NCI-H446 treated with DMSO at 0.1 percent for 48 hours (cell line): ENCODE measurements at regions not wholly inside any gene's neighbourhood (a gene's known extent, or its start where the extent isn't known, plus 50 kb on each side); places are given as distances from the start of the nearest gene placed in this dataset.

Experiments
- DNase-seq: peaks from one replicate; lab custom pipeline; 2025; lab: John Stamatoyannopoulos, UW

DNA sequence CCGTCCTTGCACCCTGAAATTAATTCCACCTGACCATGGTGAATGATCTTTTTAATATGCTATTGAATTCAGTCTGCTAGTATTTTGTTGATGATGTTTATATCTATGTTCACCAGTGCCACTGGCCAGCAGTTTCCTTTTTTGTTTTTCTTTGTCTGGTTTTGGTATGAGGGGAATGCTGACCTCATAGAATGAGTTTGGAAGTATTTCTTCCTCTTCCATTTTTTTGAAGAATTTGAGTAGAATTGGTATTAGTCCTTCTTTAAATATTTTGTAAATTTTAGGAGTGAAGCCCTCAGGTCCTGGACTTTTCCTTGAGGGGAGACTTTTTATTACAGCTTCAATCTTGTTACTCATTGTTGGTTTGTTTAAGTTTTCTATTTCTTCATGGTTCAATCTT, 231.6 kb downstream of the MRPL39 start:
- DNase-seq: no peak

DNA sequence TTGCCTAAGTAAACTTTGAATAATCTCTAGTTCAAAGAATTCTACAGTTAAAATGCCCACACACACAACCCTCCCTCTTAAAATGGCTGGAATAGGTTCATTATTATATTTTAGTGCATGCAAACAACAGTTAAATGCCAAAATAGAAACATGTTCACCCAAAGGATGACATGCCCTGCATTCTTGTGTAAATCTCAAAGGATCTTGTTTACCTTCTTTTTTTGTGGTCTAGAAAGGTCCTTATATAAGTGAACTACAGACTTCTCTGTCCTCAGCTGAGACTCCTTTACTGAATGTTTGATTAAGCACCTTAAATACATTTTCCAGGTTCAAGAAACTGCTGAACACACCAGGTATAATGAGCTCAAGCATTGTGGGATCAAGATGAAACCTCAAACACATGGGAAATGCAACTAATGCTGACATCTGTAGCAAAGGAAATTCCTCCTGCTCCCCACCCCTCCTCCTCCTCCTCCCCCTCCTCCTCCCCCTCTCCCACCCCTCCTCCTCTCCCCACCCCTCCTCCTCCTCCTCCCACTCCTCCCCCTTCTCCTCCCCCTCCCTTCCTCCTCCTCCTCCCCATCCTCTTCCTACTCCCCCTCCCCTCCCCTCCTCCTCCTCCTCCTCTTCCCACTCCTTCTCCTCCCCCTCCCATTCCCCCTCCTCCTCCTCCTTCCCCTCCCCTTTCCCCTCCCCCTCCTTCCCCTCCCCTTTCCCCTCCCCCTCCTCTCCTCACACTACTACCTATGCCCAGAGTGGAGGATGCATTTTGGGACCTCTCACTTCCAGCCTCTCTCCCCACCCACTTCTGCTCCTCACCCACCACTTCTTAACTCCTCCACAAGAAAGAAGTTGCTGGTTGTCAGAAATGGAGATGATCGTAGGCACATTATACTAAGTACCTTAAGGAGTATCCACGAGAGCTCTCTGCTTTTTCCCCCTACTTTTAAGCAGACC, 233.9 kb downstream of the MRPL39 start:
- DNase-seq: no peak

DNA sequence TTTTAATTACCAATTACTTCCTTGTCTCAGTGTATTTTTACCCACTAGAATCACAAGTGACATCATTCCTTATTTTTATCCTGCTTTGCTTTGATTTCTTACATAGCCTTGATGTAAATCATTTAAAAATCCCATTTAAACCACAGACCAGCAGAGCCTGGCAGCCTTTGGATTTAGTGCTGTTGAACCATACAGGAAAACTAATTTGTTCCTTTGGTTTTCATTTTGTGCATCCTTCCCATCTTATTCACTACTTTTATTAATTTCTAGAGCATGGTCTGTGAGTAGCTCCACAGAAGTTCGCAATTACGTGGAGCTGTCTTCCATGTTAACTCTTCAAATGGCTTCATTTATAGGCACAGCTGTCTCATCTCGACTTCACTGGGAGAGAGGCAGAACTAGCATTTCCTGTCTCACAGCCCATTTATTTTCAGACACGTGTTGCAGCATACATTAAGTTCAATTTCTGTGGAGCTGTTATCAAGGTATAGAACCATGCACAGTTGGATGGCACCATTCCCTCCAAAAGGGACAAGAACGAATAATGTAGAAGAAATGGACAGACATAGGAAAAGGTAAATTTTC, 235.3 kb downstream of the MRPL39 start:
- DNase-seq: no peak

DNA sequence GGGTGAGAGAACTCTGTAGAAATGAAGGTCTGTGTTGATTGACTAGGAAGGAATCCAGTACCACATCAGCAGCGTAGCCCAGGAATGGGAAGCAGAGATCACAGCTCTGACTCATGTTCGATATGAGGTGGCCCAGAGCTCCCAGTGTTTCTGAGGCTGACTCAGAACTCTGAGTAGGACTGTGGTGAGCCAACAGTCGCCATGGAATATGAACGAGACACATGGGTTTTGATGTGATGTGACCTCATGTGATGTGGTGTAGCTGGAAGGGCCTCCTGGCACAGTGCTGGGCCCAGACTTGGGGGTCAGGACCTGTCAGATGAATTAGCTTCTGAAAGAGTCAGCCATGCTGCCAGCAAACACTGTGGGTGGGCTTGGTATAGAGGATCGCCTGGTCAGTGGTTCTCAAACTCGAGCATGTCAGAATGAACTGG, 237.0 kb downstream of the MRPL39 start:
- DNase-seq: no peak

DNA sequence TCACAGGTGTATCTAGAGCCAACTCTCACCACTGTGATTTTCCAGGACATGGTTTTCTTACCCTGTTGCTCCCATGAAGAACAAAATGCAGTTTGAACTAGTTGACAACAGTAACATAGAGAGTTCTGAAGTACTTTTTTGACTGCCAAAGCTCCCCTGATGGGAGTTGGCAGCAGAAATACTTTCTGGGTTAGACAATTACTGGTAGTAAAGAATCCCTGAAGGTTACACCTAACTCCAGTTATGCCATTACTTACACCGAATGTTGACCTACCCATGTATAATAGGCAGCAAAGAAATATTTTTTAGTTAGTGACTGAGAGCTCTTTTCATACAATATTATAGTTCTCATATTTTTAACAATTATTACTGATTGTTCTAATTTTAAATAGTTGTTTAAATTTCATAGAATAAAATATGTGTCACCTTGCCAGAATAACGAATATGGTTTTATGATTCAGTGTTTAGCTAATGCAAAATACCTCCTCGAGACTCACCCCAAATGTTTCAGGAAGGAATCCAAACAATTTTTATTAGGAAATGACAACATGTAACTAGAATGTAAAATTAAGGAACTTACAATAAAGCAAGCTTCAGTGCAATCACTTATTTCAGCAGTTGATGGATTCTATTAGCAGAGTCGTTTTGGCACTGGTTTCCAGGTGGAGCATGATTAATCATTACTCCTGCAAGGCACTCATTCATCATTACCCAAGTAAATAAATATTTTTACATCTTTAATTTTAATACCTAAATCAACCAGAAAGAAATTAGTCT, 237.6 kb downstream of the MRPL39 start:
- peak; percentile 16 for DNase-seq

DNA sequence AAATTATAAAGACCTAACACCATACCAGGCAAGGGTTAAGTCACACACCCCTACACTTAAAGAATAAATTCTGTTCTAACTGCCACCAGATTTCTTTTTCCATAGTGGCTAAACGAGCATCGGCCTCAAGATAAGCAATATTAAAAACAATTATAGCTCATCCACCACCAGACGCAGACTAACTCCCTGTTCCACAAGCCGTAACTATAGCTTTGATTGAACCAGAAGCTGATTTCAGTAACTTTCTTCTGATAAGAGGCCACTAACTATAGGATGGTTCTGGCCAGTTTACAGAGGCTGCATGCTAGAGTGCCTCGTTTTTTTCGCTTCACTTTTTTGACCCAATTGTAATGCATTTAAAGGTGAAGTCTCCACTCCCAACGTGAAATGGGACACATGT, 238.8 kb downstream of the MRPL39 start:
- no peak for DNase-seq

DNA sequence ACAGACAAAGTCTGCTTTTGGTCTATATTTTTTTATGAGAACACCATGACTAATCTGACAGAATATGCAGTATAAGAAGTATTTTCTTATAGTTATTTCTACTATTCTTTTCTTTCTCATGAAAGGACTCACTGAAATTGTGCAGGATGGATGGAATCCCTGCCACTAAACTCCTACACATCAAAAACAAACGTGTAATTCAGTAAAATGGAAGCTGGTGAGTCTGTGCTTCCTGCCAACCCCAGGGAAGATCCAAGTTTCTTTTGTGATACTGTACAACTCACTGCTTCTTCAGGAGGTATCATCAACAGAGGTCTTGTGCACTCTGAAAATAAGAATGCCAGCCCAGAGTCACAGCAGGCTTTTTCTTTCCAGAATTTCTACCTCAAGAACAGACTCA, 241.2 kb downstream of the MRPL39 start:
- no peak for DNase-seq

DNA sequence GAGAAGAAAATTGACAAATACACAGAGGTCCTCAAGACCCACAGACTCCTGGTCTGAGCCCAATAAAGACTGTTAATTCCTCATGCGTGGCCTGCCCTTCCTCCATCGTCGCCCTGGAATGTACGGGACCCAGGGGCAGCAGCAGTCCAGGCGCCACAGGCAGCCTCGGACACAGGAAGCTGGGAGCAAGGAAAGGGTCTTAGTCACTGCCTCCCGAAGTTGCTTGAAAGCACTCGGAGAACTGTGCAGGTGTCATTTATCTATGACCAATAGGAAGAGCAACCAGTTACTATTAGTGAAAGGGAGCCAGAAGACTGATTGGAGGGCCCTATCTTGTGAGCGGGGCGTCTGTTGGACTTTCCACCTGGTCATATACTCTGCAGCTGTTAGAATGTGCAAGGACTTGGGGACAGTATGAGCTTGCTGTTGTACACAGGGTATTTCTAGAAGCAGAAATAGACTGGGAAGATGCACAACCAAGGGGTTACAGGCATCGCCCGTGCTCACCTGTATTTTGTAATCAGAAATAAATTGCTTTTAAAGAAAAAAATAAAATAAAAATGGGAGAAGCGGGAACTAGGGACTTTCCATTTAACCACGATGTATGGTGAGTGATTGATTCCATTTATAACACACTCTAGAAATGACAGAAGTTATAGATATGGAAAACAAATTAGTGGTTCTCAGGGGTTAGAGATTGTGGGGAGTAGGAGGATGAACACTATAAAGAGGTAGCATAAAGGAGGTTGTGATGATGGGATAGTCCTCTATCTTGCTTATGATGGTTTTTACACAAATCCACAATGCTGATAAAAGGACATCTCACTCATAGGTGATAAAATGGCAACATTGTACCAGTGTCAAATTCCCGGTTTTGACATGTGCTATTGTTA, 244.7 kb downstream of the MRPL39 start:
- DNase-seq: no peak

DNA sequence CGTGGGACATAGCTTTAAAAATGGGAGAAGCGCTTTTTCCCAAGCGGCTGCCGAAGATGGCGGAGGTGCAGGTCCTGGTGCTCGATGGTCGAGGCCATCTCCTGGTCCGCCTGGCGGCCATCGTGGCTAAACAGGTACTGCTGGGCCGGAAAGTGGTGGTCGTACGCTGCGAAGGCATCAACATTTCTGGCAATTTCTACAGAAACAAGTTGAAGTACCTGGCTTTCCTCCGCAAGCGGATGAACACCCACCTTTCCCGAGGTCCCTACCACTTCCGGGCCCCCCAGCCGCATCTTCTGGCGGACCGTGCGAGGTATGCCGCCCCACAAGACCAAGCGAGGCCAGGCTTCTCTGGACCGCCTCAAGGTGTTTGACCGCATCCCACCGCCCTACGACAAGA, 245.5 kb downstream of the MRPL39 start:
- no peak for DNase-seq

DNA sequence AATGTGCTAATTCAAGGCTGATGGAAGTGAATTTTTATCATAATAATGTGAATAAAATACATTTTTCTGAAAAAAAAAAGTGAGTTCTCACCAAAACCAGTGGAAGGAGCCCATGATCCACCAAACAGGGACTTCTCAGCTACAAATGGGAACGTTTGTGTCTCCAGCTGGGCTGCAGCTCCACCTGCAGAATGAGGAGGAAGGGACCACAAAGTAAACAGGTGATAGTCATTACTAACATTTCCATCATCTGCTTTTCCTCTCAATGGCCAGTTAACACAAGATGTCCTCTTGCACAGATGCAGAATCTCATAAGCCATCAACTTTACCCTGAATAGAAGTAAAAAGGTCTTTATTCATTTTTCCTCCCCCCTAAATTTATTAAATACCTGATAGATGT, 246.2 kb downstream of the MRPL39 start:
- DNase-seq: no peak

DNA sequence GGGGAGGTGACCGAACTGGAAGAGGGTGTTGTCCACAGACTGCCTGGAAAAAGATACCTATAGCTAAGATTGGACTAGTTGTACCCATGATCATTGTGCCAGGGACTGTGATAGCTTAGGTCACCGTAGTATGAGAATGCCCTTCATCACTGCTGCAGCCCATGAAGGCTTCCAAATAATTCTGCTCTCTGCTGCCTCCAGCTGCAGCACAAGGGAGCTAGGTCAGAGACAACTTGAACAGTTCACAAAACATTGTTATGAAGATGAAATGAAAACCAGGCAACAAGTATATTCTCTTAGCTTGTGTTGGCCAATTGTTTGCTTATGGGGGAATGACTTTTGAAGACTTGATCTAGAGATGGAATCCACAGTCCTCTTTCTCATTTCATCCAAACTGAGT, 246.7 kb downstream of the MRPL39 start:
- DNase-seq: no peak

DNA sequence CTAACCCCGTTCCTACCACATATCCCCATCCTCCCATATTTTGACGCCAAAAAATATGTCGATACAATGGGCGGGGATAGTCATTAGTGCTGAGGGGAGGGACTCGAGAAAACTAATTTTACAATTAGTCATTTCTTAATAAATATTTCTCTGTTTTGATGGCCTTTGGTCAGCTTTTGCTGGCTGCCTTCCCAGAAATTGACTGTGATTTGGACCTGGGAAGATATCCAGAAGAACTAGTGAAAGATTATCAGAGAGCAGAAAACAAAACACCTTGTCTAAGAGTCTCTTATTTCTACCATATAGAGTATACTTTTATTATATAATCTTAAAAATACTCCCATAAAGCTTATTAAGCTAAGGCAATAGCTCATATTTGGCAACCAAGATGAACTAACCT, 247.6 kb downstream of the MRPL39 start:
- DNase-seq: no peak

DNA sequence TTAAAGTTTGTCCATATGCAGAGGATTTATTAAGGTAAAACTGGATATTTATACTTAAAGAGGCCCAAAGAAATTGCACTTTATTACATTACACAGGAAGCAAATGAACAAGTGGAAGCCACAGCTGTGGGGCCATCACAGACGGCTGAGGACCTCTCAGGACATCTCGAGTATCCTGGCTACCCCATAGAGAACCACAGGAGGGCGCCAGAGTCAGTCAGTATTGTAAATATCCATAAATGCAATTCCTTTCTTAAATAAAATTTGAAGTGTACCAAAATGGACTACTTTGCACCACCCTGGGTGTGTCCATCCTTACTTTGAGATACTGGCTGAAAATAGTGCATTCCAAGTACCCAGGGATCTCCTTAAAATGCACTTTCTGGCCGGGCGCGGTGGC, 257.2 kb downstream of the MRPL39 start:
- DNase-seq: no peak

DNA sequence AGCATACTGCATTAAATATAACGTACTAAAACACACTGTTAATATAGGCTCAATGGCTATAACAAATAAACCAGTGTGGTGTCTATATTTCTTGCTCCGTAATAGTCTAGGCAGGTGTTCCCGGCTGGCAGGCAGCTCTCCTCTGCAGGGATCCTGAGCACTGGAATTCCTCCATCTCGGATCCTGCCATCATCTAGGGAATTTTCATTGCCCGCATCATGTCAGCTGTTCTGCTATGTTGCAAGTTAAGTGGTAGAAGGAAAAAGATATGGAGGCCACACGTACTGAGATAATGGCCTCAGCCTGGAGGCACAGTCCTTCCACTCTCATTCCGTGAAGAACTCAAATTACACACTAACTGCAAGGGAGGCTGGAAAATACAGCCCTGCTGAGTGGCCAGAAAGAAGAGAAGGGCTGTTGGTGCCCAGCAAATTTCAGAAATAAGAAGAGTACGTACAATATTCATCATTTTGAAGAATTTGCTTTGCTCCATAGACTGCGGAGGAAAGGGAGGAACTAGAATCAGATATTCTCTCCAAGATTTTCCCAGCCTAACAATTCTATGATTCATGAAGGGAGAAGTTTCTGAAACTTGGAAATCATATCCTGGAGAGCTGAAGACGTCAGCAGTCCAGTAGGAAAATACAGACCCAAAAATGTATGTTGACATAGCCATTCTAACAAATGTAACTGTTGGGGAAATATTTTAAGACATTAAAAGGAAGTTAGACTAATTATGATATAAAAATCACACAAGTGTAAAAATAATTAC, 263.3 kb downstream of the MRPL39 start:
- DNase-seq: no peak

DNA sequence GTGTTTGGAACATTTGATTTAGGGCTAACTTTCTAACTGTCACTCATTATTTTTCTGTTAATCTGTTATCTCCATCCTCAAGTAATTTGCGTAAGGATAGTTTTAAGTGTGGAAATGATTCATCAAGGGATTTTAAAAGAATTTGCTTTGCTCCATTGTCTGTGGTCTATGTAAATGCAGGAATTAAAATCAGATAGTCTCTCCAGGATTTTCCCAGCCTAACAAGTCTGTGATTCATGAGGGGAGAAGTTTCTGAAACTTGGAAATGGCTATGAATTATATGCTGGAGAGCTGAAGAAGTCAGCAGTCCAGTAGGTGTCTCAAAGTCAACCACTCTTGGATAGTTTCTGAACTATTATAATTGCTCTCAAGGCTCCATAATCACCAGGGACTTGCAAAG, 264.5 kb downstream of the MRPL39 start:
- no peak for DNase-seq

DNA sequence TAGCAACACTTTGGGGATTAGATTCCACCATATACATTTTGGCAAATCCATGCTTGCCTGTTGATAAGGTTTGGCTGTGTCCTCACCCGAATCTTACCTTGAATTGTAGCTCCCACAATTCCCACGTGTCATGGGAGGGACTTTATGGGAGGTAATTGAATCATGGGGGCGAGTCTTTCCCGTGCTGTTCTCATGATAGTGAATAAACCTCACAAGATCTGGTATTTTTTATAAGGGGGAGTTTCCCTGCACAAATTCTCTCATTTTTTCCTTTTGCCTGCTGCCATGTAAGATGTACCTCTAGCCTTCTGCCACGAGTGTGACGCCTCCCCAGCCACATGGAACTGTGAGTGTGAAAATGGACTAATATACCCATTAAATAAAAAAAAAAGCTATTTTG, 265.3 kb downstream of the MRPL39 start:
- no peak for DNase-seq

DNA sequence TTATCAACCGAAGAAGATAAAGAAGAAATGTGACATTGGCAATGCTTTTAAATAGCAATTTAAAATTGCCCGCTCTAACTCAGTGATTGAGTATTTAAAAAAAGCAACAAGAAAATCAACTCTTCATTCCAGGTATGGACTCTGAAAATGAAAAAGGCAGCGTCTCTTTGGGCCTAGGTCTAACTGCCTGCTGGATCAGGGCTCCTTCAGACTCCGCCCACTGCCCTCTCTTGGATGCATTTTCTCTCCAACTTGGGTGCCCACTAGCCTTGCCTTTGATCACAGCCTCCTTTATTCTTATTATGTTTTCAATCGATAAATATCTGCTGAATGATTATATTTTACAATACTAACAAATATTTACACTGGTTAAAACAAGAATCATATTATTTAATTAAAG, 268.9 kb downstream of the MRPL39 start:
- DNase-seq: no peak

DNA sequence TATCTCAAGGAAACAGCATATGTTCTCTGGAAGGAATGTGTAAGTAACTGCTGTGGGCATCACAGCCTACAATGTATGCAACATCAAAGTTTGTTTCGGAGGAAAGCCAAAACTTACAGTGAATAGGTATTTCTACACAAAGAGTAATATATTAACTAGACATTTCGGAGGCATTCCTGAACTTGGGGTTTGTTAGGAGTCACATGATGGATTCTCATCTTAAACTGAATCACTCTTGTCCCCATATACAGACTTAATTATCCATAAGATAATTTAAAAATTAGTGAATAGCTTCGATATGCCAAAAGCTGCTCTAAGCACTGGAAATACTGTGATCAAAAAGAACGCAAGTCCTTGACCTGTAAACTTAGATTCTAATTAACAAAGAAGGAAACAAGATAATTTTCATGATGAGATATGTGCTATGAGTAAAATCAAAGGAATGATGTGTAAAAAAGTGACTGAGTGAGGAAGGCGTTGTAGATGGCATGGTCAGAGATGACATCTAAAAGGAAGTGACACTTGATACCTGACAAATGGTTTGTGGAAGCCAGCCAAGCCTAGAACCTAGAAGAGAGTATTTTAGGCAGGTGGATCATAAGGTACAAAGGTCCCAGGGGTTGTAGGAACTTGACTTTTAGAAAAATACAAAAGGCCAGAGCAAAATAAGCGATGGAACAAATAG, 273.1 kb downstream of the MRPL39 start:
- no peak for DNase-seq

DNA sequence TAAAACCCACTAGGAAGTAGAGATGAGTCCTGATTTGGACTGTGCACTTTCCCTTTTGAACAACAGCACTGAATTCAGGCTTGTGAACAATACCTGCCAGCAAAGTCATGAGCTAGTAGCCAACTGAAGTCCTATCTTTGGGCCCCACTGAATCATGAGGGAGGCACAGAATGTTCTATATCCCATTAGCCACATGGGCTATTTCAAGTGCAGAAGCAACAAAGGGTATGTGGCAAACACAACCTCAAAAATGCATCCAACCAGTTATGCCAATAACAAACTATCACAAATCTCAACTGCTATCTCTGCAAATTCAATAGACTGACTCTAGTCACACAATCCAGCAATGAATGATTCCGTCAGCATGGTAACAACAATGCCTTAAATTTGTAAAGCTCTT, 276.0 kb downstream of the MRPL39 start:
- no peak for DNase-seq

DNA sequence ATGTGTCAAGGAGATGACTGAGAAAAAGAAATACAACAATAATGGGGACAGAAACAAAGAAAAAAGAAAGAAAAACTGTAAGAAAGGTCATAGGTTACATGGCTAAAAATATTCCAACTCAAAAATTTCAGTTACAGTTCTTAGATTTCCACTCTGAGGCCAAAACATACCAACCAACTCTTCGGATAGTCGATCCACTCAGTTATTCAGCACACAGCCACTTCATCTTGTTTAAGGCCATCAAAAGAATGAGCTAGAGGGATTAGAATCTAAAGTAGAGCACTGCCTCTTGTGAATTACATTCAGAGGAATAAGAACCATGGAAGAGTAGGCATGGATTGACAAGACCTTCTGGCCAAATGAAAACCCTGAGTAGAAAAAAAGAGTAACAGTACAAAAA, 277.0 kb downstream of the MRPL39 start:
- peak; percentile 15 for DNase-seq
